ENCODE measurements at regions not wholly inside any gene's neighbourhood (a gene's known extent, or its start where the extent isn't known, plus 50 kb on each side); places are given as distances from the start of the nearest gene placed in this dataset.

DNA sequence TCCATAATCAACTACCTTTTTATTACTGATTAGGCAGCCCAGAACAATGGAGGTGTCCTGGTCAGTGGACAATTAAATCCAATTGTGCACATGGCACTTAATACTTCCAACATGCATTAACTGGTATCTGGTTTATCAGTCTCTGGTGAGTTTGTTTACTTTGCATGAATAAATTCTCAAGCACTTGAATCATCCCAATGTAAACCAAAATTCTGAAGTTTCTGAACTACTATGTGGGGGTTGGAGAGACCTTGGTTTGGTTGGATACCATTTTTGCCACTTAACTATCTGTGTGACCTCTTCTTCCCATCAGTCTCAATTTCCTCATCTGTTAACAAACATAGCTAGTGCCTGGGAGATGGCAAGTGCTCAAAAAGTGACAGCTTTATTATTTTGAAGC, 70.5 kb upstream of the MAP4 start:
- TF ChIP-seq POLR2A (IDR thresholded peaks at IDR 0.05) (no peak), CTCF (IDR thresholded peaks at IDR 0.05) (no peak), EP300 (IDR thresholded peaks at IDR 0.05) (no peak)

Measured in tibial nerve (tissue), 4 donors.